Neural progenitor cell (in vitro differentiated cells): ENCODE measurements at regions not wholly inside any gene's neighbourhood (a gene's known extent, or its start where the extent isn't known, plus 50 kb on each side); places are given as distances from the start of the nearest gene placed in this dataset.

Experiments
- DNase-seq: peaks from one replicate; pipeline ENCODE4 v3.0.0-alpha.2; 2016; ENCODE audit warnings: low spot score
- H2AFZ ChIP-seq: fragments of 200-600 bp; sonication (generic); replicated peaks from 2 replicates; pipeline ENCODE4 v1.6.1; 2016; ENCODE audit warnings: antibody characterized with exemption
- H3F3A ChIP-seq: fragments of 200-600 bp; sonication (generic); 2 replicates; pipeline ENCODE4 v1.6.1; 2016; ENCODE audit warnings: antibody characterized with exemption, low read depth
- H3K27ac ChIP-seq: fragments of 200-600 bp; sonication (generic); 2 replicates; pipeline ENCODE4 v1.5.1; 2016; ENCODE audit warnings: mild to moderate bottlenecking
- H3K27me3 ChIP-seq: fragments of 200-600 bp; sonication (generic); 2 replicates; pipeline ENCODE4 v1.6.1; 2016; ENCODE audit warnings: mild to moderate bottlenecking, moderate library complexity
- H3K36me3 ChIP-seq: fragments of 200-600 bp; sonication (generic); 2 replicates; pipeline ENCODE4 v1.5.1; 2016
- H3K4me1 ChIP-seq: fragments of 200-600 bp; sonication (generic); 2 replicates; pipeline ENCODE4 v1.6.1; 2016; ENCODE audit warnings: mixed run types
- H3K4me2 ChIP-seq: fragments of 200-600 bp; sonication (generic); 2 replicates; pipeline ENCODE4 v1.6.1; 2016
- H3K4me3 ChIP-seq: fragments of 200-600 bp; sonication (generic); 2 replicates; pipeline ENCODE4 v1.5.1; 2016
- H3K79me2 ChIP-seq: fragments of 200-600 bp; sonication (generic); 2 replicates; pipeline ENCODE4 v1.6.1; 2016; ENCODE audit warnings: low read depth
- H3K9ac ChIP-seq: fragments of 200-600 bp; sonication (generic); 2 replicates; pipeline ENCODE4 v1.6.1; 2016
- H3K9me3 ChIP-seq: fragments of 200-600 bp; sonication (generic); 2 replicates; pipeline ENCODE4 v1.5.1; 2016; ENCODE audit warnings: low read depth
- H4K20me1 ChIP-seq: fragments of 200-600 bp; sonication (generic); 2 replicates; pipeline ENCODE4 v1.6.1; 2016; ENCODE audit warnings: low read depth
- H3K27ac Mint-ChIP-seq: 3 replicates; pipeline ENCODE4 v1.8.0; 2021; ENCODE audit warnings: mixed read lengths
- H3K27me3 Mint-ChIP-seq: 2 replicates; pipeline ENCODE4 v1.8.0; 2022; ENCODE audit warnings: low read depth, mild to moderate bottlenecking, inconsistent platforms, moderate library complexity, mixed read lengths; ENCODE audit not compliant: insufficient read depth
- H3K36me3 Mint-ChIP-seq: 3 replicates; pipeline ENCODE4 v1.8.0; 2021; ENCODE audit warnings: mixed read lengths
- H3K4me1 Mint-ChIP-seq: 3 replicates; pipeline ENCODE4 v1.8.0; 2021; ENCODE audit warnings: mixed read lengths
- H3K4me3 Mint-ChIP-seq: 3 replicates; pipeline ENCODE4 v1.8.0; 2021; ENCODE audit warnings: mild to moderate bottlenecking, moderate library complexity, mixed read lengths
- H3K9me3 Mint-ChIP-seq: 3 replicates; pipeline ENCODE4 v1.8.0; 2020; ENCODE audit warnings: mixed read lengths
- CTCF ChIP-seq: fragments of 200-600 bp; sonication (generic); IDR thresholded peaks from 2 replicates; pipeline ENCODE4 v1.5.1; 2017; ENCODE audit warnings: antibody characterized with exemption, mild to moderate bottlenecking
- EZH2 ChIP-seq: fragments of 200-600 bp; sonication (generic); IDR thresholded peaks from 2 replicates; pipeline ENCODE4 v1.6.1; 2017; ENCODE audit warnings: antibody characterized with exemption, mild to moderate bottlenecking, moderate library complexity
- EZH2phosphoT487 ChIP-seq: fragments of 200-600 bp; sonication (generic); IDR thresholded peaks from 2 replicates; pipeline ENCODE4 v1.6.1; 2017; ENCODE audit warnings: antibody characterized with exemption

GRCh38 chr21:16834791-16835190 is 678.1 kb upstream of the CXADR start:
- no peak overlapping the region for H3K9ac ChIP-seq
- H3K4me3 ChIP-seq: no peak overlapping the region
- TF ChIP-seq EZH2phosphoT487: no peak
- no peaks in the 10 kb centered on the region for H3K9me3 Mint-ChIP-seq
- DNase-seq: no peak
- no peaks in the 10 kb centered on the region for H3F3A ChIP-seq
- H3K4me3 Mint-ChIP-seq: no peak overlapping the region
- no peak overlapping the region for H3K4me2 ChIP-seq
- H3K36me3 Mint-ChIP-seq: no peaks in the 10 kb centered on the region
- no peaks in the 10 kb centered on the region for H3K36me3 ChIP-seq
- no peaks in the 10 kb centered on the region for H3K9me3 ChIP-seq
- H3K4me1 ChIP-seq: peaks cover 12% of the 10 kb centered on the region
- no peak overlapping the region for H3K27ac Mint-ChIP-seq
- no peaks in the 10 kb centered on the region for H4K20me1 ChIP-seq
- no peaks in the 10 kb centered on the region for H3K27me3 ChIP-seq
- peaks cover 8% of the 10 kb centered on the region for H3K4me1 Mint-ChIP-seq
- H3K79me2 ChIP-seq: no peaks in the 10 kb centered on the region
- no peaks in the 10 kb centered on the region for H3K27me3 Mint-ChIP-seq
- no peak overlapping the region for H3K27ac ChIP-seq
- H2AFZ ChIP-seq: no peak overlapping the region

- no peak overlapping the region for H3K27ac Mint-ChIP-seq
Measured at GRCh38 chr21:16837321-16837720, 675.5 kb upstream of the CXADR start.

GRCh38 chr21:16837721-16838120 is 675.1 kb upstream of the CXADR start:
- Histone ChIP-seq H3F3A (no peaks in the 10 kb centered on the region), H3K27me3 (no peaks in the 10 kb centered on the region), H3K4me2 (peak overlapping the region; percentile 36), H3K27ac (no peak overlapping the region), H3K36me3 (no peaks in the 10 kb centered on the region), H3K4me1 (peaks cover 12% of the 10 kb centered on the region), H3K4me3 (no peak overlapping the region), H3K9me3 (no peaks in the 10 kb centered on the region), H4K20me1 (no peaks in the 10 kb centered on the region), H3K9ac (no peak overlapping the region), H2AFZ (no peak overlapping the region), H3K79me2 (no peaks in the 10 kb centered on the region)
- Mint-ChIP-seq H3K9me3 (no peaks in the 10 kb centered on the region), H3K4me1 (peaks cover 8% of the 10 kb centered on the region), H3K36me3 (no peaks in the 10 kb centered on the region), H3K27me3 (no peaks in the 10 kb centered on the region), H3K4me3 (no peak overlapping the region), H3K27ac (no peak overlapping the region)
- DNase-seq: peak; percentile 36
- TF ChIP-seq CTCF: no peak
- TF ChIP-seq EZH2phosphoT487: no peak
- TF ChIP-seq EZH2: no peak

More at GRCh38 chr21:16837321-16837720, 675.5 kb upstream of the CXADR start:
- H3K79me2 ChIP-seq: no peaks in the 10 kb centered on the region
- Mint-ChIP-seq H3K4me3 (no peak overlapping the region), H3K9me3 (no peaks in the 10 kb centered on the region), H3K27me3 (no peaks in the 10 kb centered on the region), H3K36me3 (no peaks in the 10 kb centered on the region), H3K4me1 (peaks cover 8% of the 10 kb centered on the region)
- H3K27ac ChIP-seq: no peak overlapping the region
- H3K36me3 ChIP-seq: no peaks in the 10 kb centered on the region
- no peaks in the 10 kb centered on the region for H3K9me3 ChIP-seq
- H4K20me1 ChIP-seq: no peaks in the 10 kb centered on the region
- TF ChIP-seq EZH2 (no peak), EZH2phosphoT487 (no peak), CTCF (no peak)
- no peak for DNase-seq
- peak overlapping the region; percentile 36 for H3K4me2 ChIP-seq
- no peaks in the 10 kb centered on the region for H3K27me3 ChIP-seq
- H3K9ac ChIP-seq: no peak overlapping the region
- no peak overlapping the region for H2AFZ ChIP-seq
- H3F3A ChIP-seq: no peaks in the 10 kb centered on the region
- H3K4me1 ChIP-seq: peaks cover 12% of the 10 kb centered on the region
- no peak overlapping the region for H3K4me3 ChIP-seq

- no peak overlapping the region for H3K9ac ChIP-seq
- no peaks in the 10 kb centered on the region for H3K9me3 ChIP-seq
- no peaks in the 10 kb centered on the region for H3K79me2 ChIP-seq
- TF ChIP-seq EZH2: no peak
- TF ChIP-seq EZH2phosphoT487: no peak
- no peak for TF ChIP-seq CTCF
- H3K4me3 Mint-ChIP-seq: no peak overlapping the region
- no peak overlapping the region for H3K27ac Mint-ChIP-seq
- no peak overlapping the region for H3K27ac ChIP-seq
- peaks cover 12% of the 10 kb centered on the region for H3K4me1 ChIP-seq
- no peaks in the 10 kb centered on the region for H3K36me3 ChIP-seq
- H3K36me3 Mint-ChIP-seq: no peaks in the 10 kb centered on the region
- no peak overlapping the region for H3K4me3 ChIP-seq
- H3K4me1 Mint-ChIP-seq: peaks cover 8% of the 10 kb centered on the region
- H3K27me3 ChIP-seq: no peaks in the 10 kb centered on the region
- H3K9me3 Mint-ChIP-seq: no peaks in the 10 kb centered on the region
- no peaks in the 10 kb centered on the region for H3K27me3 Mint-ChIP-seq
- H3K4me2 ChIP-seq: no peak overlapping the region
- DNase-seq: no peak
- H3F3A ChIP-seq: no peaks in the 10 kb centered on the region
- no peak overlapping the region for H2AFZ ChIP-seq
- H4K20me1 ChIP-seq: no peaks in the 10 kb centered on the region
Measured at GRCh38 chr21:16838331-16838730, 674.5 kb upstream of the CXADR start.
